Raji (cell line): ENCODE measurements at regions not wholly inside any gene's neighbourhood (a gene's known extent, or its start where the extent isn't known, plus 50 kb on each side); places are given as distances from the start of the nearest gene placed in this dataset.

Experiments
- POLR2A ChIP-seq: IDR thresholded peaks from 2 replicates; pipeline ENCODE4 v1.6.1; 2011; ENCODE audit warnings: low read depth, low read length, control low read depth; ENCODE audit not compliant: insufficient read depth

GRCh38 chr15:31901501-31901900 is 128.8 kb upstream of the CHRNA7 start:
- TF ChIP-seq POLR2A = no peak

GRCh38 chr15:31905054-31905453 is 125.3 kb upstream of the CHRNA7 start:
- TF ChIP-seq POLR2A = no peak

- TF ChIP-seq POLR2A = no peak
Measured at GRCh38 chr15:31925541-31925940, 104.8 kb upstream of the CHRNA7 start.

GRCh38 chr15:31930967-31931366 is 99.3 kb upstream of the CHRNA7 start:
- TF ChIP-seq POLR2A = no peak

GRCh38 chr15:31932576-31932975 is 97.7 kb upstream of the CHRNA7 start:
- TF ChIP-seq POLR2A = no peak

GRCh38 chr15:31934821-31935220 is 95.5 kb upstream of the CHRNA7 start:
- TF ChIP-seq POLR2A = no peak

GRCh38 chr15:31953478-31953877 is 76.8 kb upstream of the CHRNA7 start:
- no peak for TF ChIP-seq POLR2A

GRCh38 chr15:31954374-31955172 is 75.7 kb upstream of the CHRNA7 start:
- no peak for TF ChIP-seq POLR2A

GRCh38 chr15:31955734-31956133 is 74.6 kb upstream of the CHRNA7 start:
- no peak for TF ChIP-seq POLR2A

GRCh38 chr15:31957581-31957980 is 72.7 kb upstream of the CHRNA7 start:
- TF ChIP-seq POLR2A = no peak

GRCh38 chr15:31964586-31965307 is 65.6 kb upstream of the CHRNA7 start:
- TF ChIP-seq POLR2A = no peak

GRCh38 chr15:31970007-31970406 is 60.3 kb upstream of the CHRNA7 start:
- TF ChIP-seq POLR2A = no peak

- no peak for TF ChIP-seq POLR2A
Measured at GRCh38 chr15:31973197-31973596, 57.1 kb upstream of the CHRNA7 start.

GRCh38 chr15:31974154-31974794 is 56.0 kb upstream of the CHRNA7 start:
- TF ChIP-seq POLR2A = no peak

- TF ChIP-seq POLR2A = no peak
Measured at GRCh38 chr15:31974855-31975829, 55.2 kb upstream of the CHRNA7 start.

- TF ChIP-seq POLR2A = no peak
Measured at GRCh38 chr15:31975830-31976229, 54.5 kb upstream of the CHRNA7 start.
